ENCODE measurements at regions not wholly inside any gene's neighbourhood (a gene's known extent, or its start where the extent isn't known, plus 50 kb on each side); places are given as distances from the start of the nearest gene placed in this dataset.

GRCh38 chr12:126768517-126768916 is 1498.5 kb upstream of the TMEM132C start:
- H3K27me3 ChIP-seq, result no peaks in the 10 kb centered on the region
- intact Hi-C loops (cut with DNase I), result no loop called here

GRCh38 chr12:126770188-126770587 is 1496.8 kb upstream of the TMEM132C start:
- H3K4me1 ChIP-seq (replicated peaks in 1 of 2), result no peaks in the 10 kb centered on the region
- WGBS, 4 donors, result 44 to 83% (median 66%) methylated on average over 3 of the region's 3 CpGs

More at GRCh38 chr12:126768517-126768916, 1498.5 kb upstream of the TMEM132C start:
- H3K4me1 ChIP-seq (replicated peaks in 1 of 2), result no peaks in the 10 kb centered on the region
- DNase-seq, result no peak
- H3K27ac ChIP-seq, result no peak overlapping the region
- no peaks in the 10 kb centered on the region for H3K9me3 ChIP-seq (replicated peaks in 1 of 3)
- no peaks in the 10 kb centered on the region for H3K36me3 ChIP-seq (replicated peaks in 1 of 2)
- WGBS, 4 donors, result 64 to 74% (median 69%) methylated on average over 4 of the region's 4 CpGs
- TF ChIP-seq POLR2A (IDR thresholded peaks at IDR 0.05), result no peak
- no peak for TF ChIP-seq CTCF (IDR thresholded peaks at IDR 0.05)
- H3K4me3 ChIP-seq, result no peak overlapping the region

GRCh38 chr12:126772171-126772864 is 1494.7 kb upstream of the TMEM132C start:
- H3K36me3 ChIP-seq (replicated peaks in 1 of 2), result no peaks in the 10 kb centered on the region
- no peak overlapping the region for H3K27ac ChIP-seq
- intact Hi-C loops (cut with DNase I), result no loop called here
- H3K4me1 ChIP-seq (replicated peaks in 1 of 2), result no peaks in the 10 kb centered on the region
- DNase-seq, result no peak
- no peaks in the 10 kb centered on the region for H3K27me3 ChIP-seq
- H3K4me3 ChIP-seq, result no peak overlapping the region
- TF ChIP-seq POLR2A (IDR thresholded peaks at IDR 0.05) (no peak), CTCF (IDR thresholded peaks at IDR 0.05) (no peak)
- WGBS, 4 donors, result 76 to 82% (median 80%) methylated on average over 18 of the region's 18 CpGs
- no peaks in the 10 kb centered on the region for H3K9me3 ChIP-seq (replicated peaks in 1 of 3)

More at GRCh38 chr12:126770188-126770587, 1496.8 kb upstream of the TMEM132C start:
- Histone ChIP-seq H3K4me3 (no peak overlapping the region), H3K27me3 (no peaks in the 10 kb centered on the region), H3K27ac (no peak overlapping the region), H3K9me3 (replicated peaks in 1 of 3) (no peaks in the 10 kb centered on the region), H3K36me3 (replicated peaks in 1 of 2) (no peaks in the 10 kb centered on the region)
- intact Hi-C loops (cut with DNase I), result no loop called here
- no peak for TF ChIP-seq CTCF (IDR thresholded peaks at IDR 0.05)
- no peak for TF ChIP-seq POLR2A (IDR thresholded peaks at IDR 0.05)
- DNase-seq, result no peak

GRCh38 chr12:126773012-126773411 is 1494.0 kb upstream of the TMEM132C start:
- Histone ChIP-seq H3K4me1 (replicated peaks in 1 of 2) (no peaks in the 10 kb centered on the region), H3K27ac (no peak overlapping the region), H3K27me3 (no peaks in the 10 kb centered on the region), H3K9me3 (replicated peaks in 1 of 3) (no peaks in the 10 kb centered on the region), H3K4me3 (no peak overlapping the region), H3K36me3 (replicated peaks in 1 of 2) (no peaks in the 10 kb centered on the region)
- TF ChIP-seq CTCF (IDR thresholded peaks at IDR 0.05) (no peak), POLR2A (IDR thresholded peaks at IDR 0.05) (no peak)
- WGBS, 4 donors, result 88 to 94% (median 89%) methylated on average over 5 of the region's 5 CpGs
- intact Hi-C loops (cut with DNase I), result no loop called here
- DNase-seq, result no peak

Measured in adrenal gland (tissue), 9 donors.